Endodermal cell (in vitro differentiated cells): ENCODE measurements at regions not wholly inside any gene's neighbourhood (a gene's known extent, or its start where the extent isn't known, plus 50 kb on each side); places are given as distances from the start of the nearest gene placed in this dataset.
A peak's percentile ranks its signal among the peaks of the same experiment; 100 is the strongest.

Experiments
- DNase-seq: peaks from one replicate; pipeline ENCODE4 v3.0.0-alpha.2; 2017
- H3K27ac ChIP-seq: 2 replicates; pipeline ENCODE4 v1.5.1; 2013; ENCODE audit warnings: mild to moderate bottlenecking, low read depth, low read length, moderate library complexity
- H3K27me3 ChIP-seq: 2 replicates; pipeline ENCODE4 v1.6.1; 2013; ENCODE audit warnings: mild to moderate bottlenecking, low read length, moderate library complexity; ENCODE audit not compliant: insufficient read depth, control insufficient read depth, poor library complexity, severe bottlenecking
- H3K36me3 ChIP-seq: 2 replicates; pipeline ENCODE4 v1.7.0; 2013; ENCODE audit warnings: mild to moderate bottlenecking, low read length, moderate library complexity; ENCODE audit not compliant: control insufficient read depth, insufficient read depth
- H3K4me1 ChIP-seq: one replicate; pipeline ENCODE4 v1.7.0; 2013; ENCODE audit warnings: low read length; ENCODE audit not compliant: control insufficient read depth, insufficient read depth
- H3K4me3 ChIP-seq: 2 replicates; pipeline ENCODE4 v1.5.1; 2013; ENCODE audit warnings: mild to moderate bottlenecking, low read length, moderate library complexity
- H3K9ac ChIP-seq: 2 replicates; pipeline ENCODE4 v1.6.1; 2013; ENCODE audit warnings: mild to moderate bottlenecking, low read length, moderate library complexity; ENCODE audit not compliant: poor library complexity, severe bottlenecking; ENCODE audit errors: extremely low read depth
- H3K9me3 ChIP-seq: 2 replicates; pipeline ENCODE4 v1.6.1; 2013; ENCODE audit warnings: mild to moderate bottlenecking, low read length, moderate library complexity; ENCODE audit not compliant: control insufficient read depth
- H3K27ac Mint-ChIP-seq: 2 replicates; pipeline ENCODE4 v1.8.0; 2020; ENCODE audit warnings: mixed read lengths
- H3K27me3 Mint-ChIP-seq: 2 replicates; pipeline ENCODE4 v1.8.0; 2021; ENCODE audit warnings: mild to moderate bottlenecking, mixed read lengths; ENCODE audit not compliant: insufficient read depth
- H3K36me3 Mint-ChIP-seq: 2 replicates; pipeline ENCODE4 v1.8.0; 2020; ENCODE audit warnings: low read depth, mixed read lengths
- H3K4me1 Mint-ChIP-seq: 2 replicates; pipeline ENCODE4 v1.8.0; 2020; ENCODE audit warnings: mixed read lengths
- H3K4me3 Mint-ChIP-seq: 2 replicates; pipeline ENCODE4 v1.8.0; 2020; ENCODE audit warnings: mild to moderate bottlenecking, moderate library complexity, mixed read lengths
- H3K9me3 Mint-ChIP-seq: 2 replicates; pipeline ENCODE4 v1.8.0; 2020; ENCODE audit warnings: mild to moderate bottlenecking, mixed read lengths
- WGBS, 2 experiments: methylation state at CpG; one replicate each; pipeline versions ENCODE4 v1.1.5 to v1.1.7; 2013; ENCODE audit warnings: missing lambda C conversion rate in 2 of 2, mixed read lengths in 1 of 2; ENCODE audit not compliant: insufficient coverage in 1 of 2, insufficient read length in 1 of 2; 5-methylcytosine and 5-hydroxymethylcytosine counted together
- TF ChIP-seq, protein P1 (sequence below): fragments of 200-600 bp; sonication (generic); conservative IDR thresholded peaks from 2 replicates; pipeline ENCODE4 v1.5.0; 2021; ENCODE audit warnings: antibody characterized with exemption, mild to moderate bottlenecking

DNA sequence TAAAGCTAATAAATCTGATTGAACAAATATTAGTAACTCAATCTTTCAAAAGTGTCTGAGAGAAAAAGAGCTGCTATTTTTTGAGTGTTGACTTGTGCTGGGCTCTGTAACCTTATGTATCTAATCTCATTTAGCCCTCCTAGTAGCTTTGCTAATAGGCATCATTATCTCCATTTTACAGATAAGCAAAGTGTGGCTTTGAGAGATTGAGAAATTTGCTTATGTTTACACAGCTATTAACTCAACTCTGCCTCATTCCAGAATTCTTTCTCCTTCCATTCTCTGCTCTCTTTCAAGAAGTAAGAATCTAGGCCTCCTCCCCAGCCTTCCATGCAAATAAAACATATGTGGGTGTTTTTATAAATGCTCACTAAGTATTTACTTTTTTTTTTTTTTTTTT is 137.8 kb downstream of the GATA3 start:
- Mint-ChIP-seq H3K36me3 (no peaks in the 10 kb centered on the region), H3K27ac (no peak overlapping the region), H3K9me3 (no peaks in the 10 kb centered on the region), H3K4me1 (peaks cover 22% of the 10 kb centered on the region), H3K27me3 (peaks cover 16% of the 10 kb centered on the region), H3K4me3 (no peak overlapping the region)
- DNase-seq = no peak
- Histone ChIP-seq H3K4me3 (no peak overlapping the region), H3K4me1 (peaks cover 8% of the 10 kb centered on the region), H3K9me3 (no peaks in the 10 kb centered on the region), H3K27me3 (no peaks in the 10 kb centered on the region), H3K9ac (no peak overlapping the region), H3K27ac (no peak overlapping the region), H3K36me3 (no peaks in the 10 kb centered on the region)
- TF ChIP-seq, protein P1, sequence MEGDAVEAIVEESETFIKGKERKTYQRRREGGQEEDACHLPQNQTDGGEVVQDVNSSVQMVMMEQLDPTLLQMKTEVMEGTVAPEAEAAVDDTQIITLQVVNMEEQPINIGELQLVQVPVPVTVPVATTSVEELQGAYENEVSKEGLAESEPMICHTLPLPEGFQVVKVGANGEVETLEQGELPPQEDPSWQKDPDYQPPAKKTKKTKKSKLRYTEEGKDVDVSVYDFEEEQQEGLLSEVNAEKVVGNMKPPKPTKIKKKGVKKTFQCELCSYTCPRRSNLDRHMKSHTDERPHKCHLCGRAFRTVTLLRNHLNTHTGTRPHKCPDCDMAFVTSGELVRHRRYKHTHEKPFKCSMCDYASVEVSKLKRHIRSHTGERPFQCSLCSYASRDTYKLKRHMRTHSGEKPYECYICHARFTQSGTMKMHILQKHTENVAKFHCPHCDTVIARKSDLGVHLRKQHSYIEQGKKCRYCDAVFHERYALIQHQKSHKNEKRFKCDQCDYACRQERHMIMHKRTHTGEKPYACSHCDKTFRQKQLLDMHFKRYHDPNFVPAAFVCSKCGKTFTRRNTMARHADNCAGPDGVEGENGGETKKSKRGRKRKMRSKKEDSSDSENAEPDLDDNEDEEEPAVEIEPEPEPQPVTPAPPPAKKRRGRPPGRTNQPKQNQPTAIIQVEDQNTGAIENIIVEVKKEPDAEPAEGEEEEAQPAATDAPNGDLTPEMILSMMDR = no peak

DNA sequence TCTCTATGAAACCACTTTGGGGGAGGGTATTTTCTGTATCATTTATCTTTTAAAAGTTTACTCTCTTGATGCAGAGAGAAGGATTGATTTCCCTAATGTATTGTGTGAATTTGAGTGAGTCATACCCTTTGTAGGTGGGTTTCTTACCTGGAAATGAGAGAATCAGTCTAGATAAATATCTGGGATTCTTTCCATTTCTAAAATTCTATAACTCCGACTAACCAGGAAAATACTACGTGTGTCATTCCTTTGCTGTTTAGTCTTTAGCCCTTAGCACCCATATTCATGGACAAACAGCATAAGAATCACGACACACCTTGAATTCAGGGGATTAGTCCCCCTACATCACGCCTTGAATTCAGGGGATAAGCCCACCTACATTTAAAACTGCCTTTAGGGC is 139.1 kb downstream of the GATA3 start:
- TF ChIP-seq, protein P1 = no peak
- Histone ChIP-seq H3K27me3 (no peaks in the 10 kb centered on the region), H3K27ac (no peak overlapping the region), H3K9me3 (no peaks in the 10 kb centered on the region), H3K4me3 (no peak overlapping the region), H3K36me3 (no peaks in the 10 kb centered on the region), H3K4me1 (peaks cover 8% of the 10 kb centered on the region), H3K9ac (no peak overlapping the region)
- H3K36me3 Mint-ChIP-seq = no peaks in the 10 kb centered on the region
- H3K27me3 Mint-ChIP-seq = peaks cover 14% of the 10 kb centered on the region
- no peak for DNase-seq
- peak overlapping the region; percentile 37 for H3K27ac Mint-ChIP-seq
- H3K4me1 Mint-ChIP-seq = peaks cover 22% of the 10 kb centered on the region
- 70 to 76% methylated on average over 4 of the region's 4 CpGs for WGBS, 2 experiments
- no peaks in the 10 kb centered on the region for H3K9me3 Mint-ChIP-seq
- H3K4me3 Mint-ChIP-seq = no peak overlapping the region

DNA sequence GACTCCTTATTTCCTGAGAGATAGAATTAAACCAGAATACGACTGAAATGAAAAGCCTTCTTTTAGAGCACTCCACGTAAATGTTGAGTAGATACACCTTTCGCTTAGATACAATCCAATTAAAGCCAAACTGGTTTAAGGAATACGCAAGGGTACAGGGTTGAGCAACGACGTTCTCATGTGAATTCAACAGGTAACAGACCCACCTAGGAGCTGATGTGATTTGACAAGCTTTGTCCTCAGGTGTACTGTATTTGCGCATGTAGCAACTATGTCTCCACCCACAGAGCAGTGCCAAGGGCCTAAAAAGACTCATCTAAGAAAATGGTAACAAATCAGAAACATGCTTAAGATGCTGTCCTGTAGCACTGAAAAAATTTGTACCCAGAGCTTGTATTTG is 139.6 kb downstream of the GATA3 start:
- H3K4me1 ChIP-seq = peaks cover 8% of the 10 kb centered on the region
- WGBS, 2 experiments = 88 to 89% methylated on average over 7 of the region's 7 CpGs
- H3K9me3 ChIP-seq = no peaks in the 10 kb centered on the region
- DNase-seq = no peak
- no peak overlapping the region for H3K9ac ChIP-seq
- H3K27ac ChIP-seq = no peak overlapping the region
- TF ChIP-seq, protein P1 = no peak
- Mint-ChIP-seq H3K36me3 (no peaks in the 10 kb centered on the region), H3K4me1 (peaks cover 23% of the 10 kb centered on the region), H3K27me3 (peaks cover 11% of the 10 kb centered on the region), H3K9me3 (no peaks in the 10 kb centered on the region), H3K4me3 (no peak overlapping the region), H3K27ac (peak overlapping the region; percentile 37)
- no peaks in the 10 kb centered on the region for H3K36me3 ChIP-seq
- H3K4me3 ChIP-seq = no peak overlapping the region
- no peaks in the 10 kb centered on the region for H3K27me3 ChIP-seq
